ENCODE measurements at regions not wholly inside any gene's neighbourhood (a gene's known extent, or its start where the extent isn't known, plus 50 kb on each side); places are given as distances from the start of the nearest gene placed in this dataset.

- Histone ChIP-seq H3K27me3 (replicated peaks; ENCODE audit: insufficient read depth) (no peaks in the 10 kb centered on the region), H2AFZ (no peak overlapping the region), H4K20me1 (ENCODE audit: insufficient read depth) (no peaks in the 10 kb centered on the region), H3K4me2 (ENCODE audit: unreplicated experiment) (no peak overlapping the region), H3K36me3 (ENCODE audit: low read depth) (no peaks in the 10 kb centered on the region), H3K79me2 (ENCODE audit: insufficient read depth) (no peaks in the 10 kb centered on the region), H3F3A (ENCODE audit: insufficient read depth) (no peaks in the 10 kb centered on the region), H3K4me3 (no peak overlapping the region), H3K9me2 (ENCODE audit: insufficient read depth) (no peaks in the 10 kb centered on the region), H3K27ac (no peak overlapping the region), H3K9me3 (ENCODE audit: low read depth) (no peaks in the 10 kb centered on the region), H3K4me1 (ENCODE audit: insufficient read depth) (no peaks in the 10 kb centered on the region), H3K9ac (no peak overlapping the region)
- DNase-seq: no peak
- in situ Hi-C loops (cut with MboI): no loop called here
- WGBS, 2 experiments (ENCODE audit: low coverage in 1 of 2, low lambda C conversion rate in 2 of 2, missing lambda C conversion rate in 2 of 2): 8 to 13% methylated on average over 7 of the region's 7 CpGs
- TF ChIP-seq EZH2phosphoT487 (IDR thresholded peaks at IDR 0.05; ENCODE audit: insufficient read depth, low read depth) (no peak), EZH2 (IDR thresholded peaks at IDR 0.05; ENCODE audit: insufficient read depth, poor library complexity, severe bottlenecking) (no peak)
These were observed 231.2 kb upstream of the ARRDC4 start for GRCh38 chr15:97729270-97729669.

GRCh38 chr15:97730315-97730714 lies 230.2 kb upstream of the ARRDC4 start:
- H3K9me2 ChIP-seq (ENCODE audit: insufficient read depth): no peaks in the 10 kb centered on the region
- H4K20me1 ChIP-seq (ENCODE audit: insufficient read depth): no peaks in the 10 kb centered on the region
- no peaks in the 10 kb centered on the region for H3K79me2 ChIP-seq (ENCODE audit: insufficient read depth)
- no peaks in the 10 kb centered on the region for H3F3A ChIP-seq (ENCODE audit: insufficient read depth)
- no peak overlapping the region for H3K27ac ChIP-seq
- H3K9me3 ChIP-seq (ENCODE audit: low read depth): no peaks in the 10 kb centered on the region
- no peak for TF ChIP-seq EZH2 (IDR thresholded peaks at IDR 0.05; ENCODE audit: insufficient read depth, poor library complexity, severe bottlenecking)
- no peak for TF ChIP-seq EZH2phosphoT487 (IDR thresholded peaks at IDR 0.05; ENCODE audit: insufficient read depth, low read depth)
- no peaks in the 10 kb centered on the region for H3K4me1 ChIP-seq (ENCODE audit: insufficient read depth)
- no peaks in the 10 kb centered on the region for H3K27me3 ChIP-seq (replicated peaks; ENCODE audit: insufficient read depth)
- DNase-seq: no peak
- no peaks in the 10 kb centered on the region for H3K36me3 ChIP-seq (ENCODE audit: low read depth)
- no peak overlapping the region for H2AFZ ChIP-seq
- in situ Hi-C loops (cut with MboI): no loop called here
- 0 to 3% methylated on average over 1 of the region's 1 CpG for WGBS, 2 experiments (ENCODE audit: low coverage in 1 of 2, low lambda C conversion rate in 2 of 2, missing lambda C conversion rate in 2 of 2)
- no peak overlapping the region for H3K4me2 ChIP-seq (ENCODE audit: unreplicated experiment)
- H3K4me3 ChIP-seq: no peak overlapping the region
- no peak overlapping the region for H3K9ac ChIP-seq

- DNase-seq: no peak
- in situ Hi-C loops (cut with MboI): no loop called here
- Histone ChIP-seq H3F3A (ENCODE audit: insufficient read depth) (no peaks in the 10 kb centered on the region), H3K27ac (no peak overlapping the region), H2AFZ (no peak overlapping the region), H3K9me2 (ENCODE audit: insufficient read depth) (no peaks in the 10 kb centered on the region), H4K20me1 (ENCODE audit: insufficient read depth) (no peaks in the 10 kb centered on the region), H3K9me3 (ENCODE audit: low read depth) (no peaks in the 10 kb centered on the region), H3K9ac (no peak overlapping the region), H3K27me3 (replicated peaks; ENCODE audit: insufficient read depth) (no peaks in the 10 kb centered on the region), H3K4me3 (no peak overlapping the region), H3K4me2 (ENCODE audit: unreplicated experiment) (no peak overlapping the region), H3K79me2 (ENCODE audit: insufficient read depth) (no peaks in the 10 kb centered on the region), H3K4me1 (ENCODE audit: insufficient read depth) (no peaks in the 10 kb centered on the region), H3K36me3 (ENCODE audit: low read depth) (no peaks in the 10 kb centered on the region)
- TF ChIP-seq EZH2phosphoT487 (IDR thresholded peaks at IDR 0.05; ENCODE audit: insufficient read depth, low read depth) (no peak), EZH2 (IDR thresholded peaks at IDR 0.05; ENCODE audit: insufficient read depth, poor library complexity, severe bottlenecking) (no peak)
- 61 to 67% methylated on average over 3 of the region's 3 CpGs for WGBS, 2 experiments (ENCODE audit: low coverage in 1 of 2, low lambda C conversion rate in 2 of 2, missing lambda C conversion rate in 2 of 2)
These were observed 228.6 kb upstream of the ARRDC4 start for GRCh38 chr15:97731859-97732258.

DNA sequence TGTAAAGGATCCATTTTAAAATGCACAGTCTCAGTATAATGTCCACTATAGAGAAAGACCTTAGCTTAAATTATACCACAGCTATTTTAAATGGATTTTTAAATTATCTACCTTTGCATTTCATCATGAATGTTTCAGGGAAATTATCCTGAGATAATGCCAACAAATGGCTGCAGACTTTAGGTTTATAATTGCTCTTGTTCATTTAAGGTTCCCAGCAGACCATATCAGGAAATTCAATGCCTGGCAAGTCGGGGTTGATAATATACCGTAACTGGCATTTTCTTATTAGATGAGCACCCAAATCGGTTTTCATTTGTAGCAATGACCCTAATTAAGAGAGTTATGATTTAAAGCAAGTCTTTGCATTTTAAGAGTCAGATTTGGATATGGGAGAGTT lies 227.1 kb upstream of the ARRDC4 start:
- no peaks in the 10 kb centered on the region for H3K79me2 ChIP-seq (ENCODE audit: insufficient read depth)
- no peak overlapping the region for H3K4me2 ChIP-seq (ENCODE audit: unreplicated experiment)
- no peak overlapping the region for H3K27ac ChIP-seq
- no peaks in the 10 kb centered on the region for H3K36me3 ChIP-seq (ENCODE audit: low read depth)
- no peak overlapping the region for H2AFZ ChIP-seq
- no peaks in the 10 kb centered on the region for H3K9me3 ChIP-seq (ENCODE audit: low read depth)
- H3K9me2 ChIP-seq (ENCODE audit: insufficient read depth): no peaks in the 10 kb centered on the region
- TF ChIP-seq EZH2 (IDR thresholded peaks at IDR 0.05; ENCODE audit: insufficient read depth, poor library complexity, severe bottlenecking): no peak
- TF ChIP-seq EZH2phosphoT487 (IDR thresholded peaks at IDR 0.05; ENCODE audit: insufficient read depth, low read depth): no peak
- H4K20me1 ChIP-seq (ENCODE audit: insufficient read depth): no peaks in the 10 kb centered on the region
- no peak overlapping the region for H3K9ac ChIP-seq
- no peak for DNase-seq
- no peak overlapping the region for H3K4me3 ChIP-seq
- in situ Hi-C loops (cut with MboI): no loop called here
- H3K27me3 ChIP-seq (replicated peaks; ENCODE audit: insufficient read depth): no peaks in the 10 kb centered on the region
- H3K4me1 ChIP-seq (ENCODE audit: insufficient read depth): no peaks in the 10 kb centered on the region
- WGBS, 2 experiments (ENCODE audit: low coverage in 1 of 2, low lambda C conversion rate in 2 of 2, missing lambda C conversion rate in 2 of 2): 24 to 34% methylated on average over 3 of the region's 3 CpGs
- no peaks in the 10 kb centered on the region for H3F3A ChIP-seq (ENCODE audit: insufficient read depth)

DNA sequence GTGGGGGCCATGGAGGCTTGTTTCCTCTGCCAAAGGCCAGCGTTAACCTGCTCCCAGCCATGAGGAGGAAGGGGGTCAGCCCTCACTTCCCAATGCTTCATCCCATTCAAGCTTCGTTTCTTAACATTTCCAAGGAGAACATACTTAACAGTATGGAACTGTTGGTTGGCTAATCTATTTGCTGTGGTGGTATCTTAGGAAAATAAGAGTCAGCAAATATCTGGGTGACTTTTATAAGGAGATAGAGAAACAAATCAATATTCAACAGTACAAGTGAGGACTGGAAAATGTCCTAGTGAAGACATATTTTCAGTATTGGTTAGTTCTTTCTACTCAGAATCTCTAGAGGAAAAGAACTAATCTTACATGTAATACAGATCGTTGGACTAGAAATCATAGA lies 223.8 kb upstream of the ARRDC4 start:
- Histone ChIP-seq H3K9me2 (ENCODE audit: insufficient read depth) (no peaks in the 10 kb centered on the region), H3K27ac (no peak overlapping the region), H2AFZ (no peak overlapping the region), H3F3A (ENCODE audit: insufficient read depth) (no peaks in the 10 kb centered on the region), H3K79me2 (ENCODE audit: insufficient read depth) (no peaks in the 10 kb centered on the region), H3K27me3 (replicated peaks; ENCODE audit: insufficient read depth) (no peaks in the 10 kb centered on the region), H3K9me3 (ENCODE audit: low read depth) (no peaks in the 10 kb centered on the region), H3K9ac (no peak overlapping the region), H3K4me1 (ENCODE audit: insufficient read depth) (no peaks in the 10 kb centered on the region), H3K4me3 (no peak overlapping the region), H4K20me1 (ENCODE audit: insufficient read depth) (no peaks in the 10 kb centered on the region), H3K4me2 (ENCODE audit: unreplicated experiment) (no peak overlapping the region), H3K36me3 (ENCODE audit: low read depth) (no peaks in the 10 kb centered on the region)
- in situ Hi-C loops (cut with MboI): no loop called here
- no peak for DNase-seq
- TF ChIP-seq EZH2phosphoT487 (IDR thresholded peaks at IDR 0.05; ENCODE audit: insufficient read depth, low read depth) (no peak), EZH2 (IDR thresholded peaks at IDR 0.05; ENCODE audit: insufficient read depth, poor library complexity, severe bottlenecking) (no peak)
- WGBS, 2 experiments (ENCODE audit: low coverage in 1 of 2, low lambda C conversion rate in 2 of 2, missing lambda C conversion rate in 2 of 2): 4 to 5% methylated on average over 3 of the region's 3 CpGs

All from GM23248 (cell line).